ENCODE measurements at regions not wholly inside any gene's neighbourhood (a gene's known extent, or its start where the extent isn't known, plus 50 kb on each side); places are given as distances from the start of the nearest gene placed in this dataset.

- Mint-ChIP-seq H3K4me3 (ENCODE audit: low read depth) (no peak overlapping the region), H3K4me1 (ENCODE audit: low read depth) (no peaks in the 10 kb centered on the region), H3K27me3 (no peaks in the 10 kb centered on the region), H3K27ac (no peak overlapping the region), H3K36me3 (ENCODE audit: insufficient read depth) (no peaks in the 10 kb centered on the region), H3K9me3 (ENCODE audit: low read depth) (peaks cover 5% of the 10 kb centered on the region)
- TF ChIP-seq CTCF (IDR thresholded peaks at IDR 0.05; ENCODE audit: unreplicated experiment): no peak
- no peak for DNase-seq (ENCODE audit: low spot score, unreplicated experiment)
Measured at GRCh38 chr14:87115234-87115633, 877.7 kb downstream of the GALC start.

GRCh38 chr14:87113286-87113685 is 879.7 kb downstream of the GALC start:
- TF ChIP-seq CTCF (IDR thresholded peaks at IDR 0.05; ENCODE audit: unreplicated experiment): no peak
- Mint-ChIP-seq H3K9me3 (ENCODE audit: low read depth) (peaks cover 5% of the 10 kb centered on the region), H3K4me3 (ENCODE audit: low read depth) (no peak overlapping the region), H3K36me3 (ENCODE audit: insufficient read depth) (no peaks in the 10 kb centered on the region), H3K4me1 (ENCODE audit: low read depth) (no peaks in the 10 kb centered on the region), H3K27me3 (no peaks in the 10 kb centered on the region), H3K27ac (no peak overlapping the region)
- DNase-seq (ENCODE audit: low spot score, unreplicated experiment): no peak

GRCh38 chr14:87111741-87112140 is 881.2 kb downstream of the GALC start:
- H3K36me3 Mint-ChIP-seq (ENCODE audit: insufficient read depth): no peaks in the 10 kb centered on the region
- DNase-seq (ENCODE audit: low spot score, unreplicated experiment): no peak
- no peak for TF ChIP-seq CTCF (IDR thresholded peaks at IDR 0.05; ENCODE audit: unreplicated experiment)
- H3K9me3 Mint-ChIP-seq (ENCODE audit: low read depth): no peaks in the 10 kb centered on the region
- no peak overlapping the region for H3K27ac Mint-ChIP-seq
- no peaks in the 10 kb centered on the region for H3K27me3 Mint-ChIP-seq
- H3K4me1 Mint-ChIP-seq (ENCODE audit: low read depth): no peaks in the 10 kb centered on the region
- H3K4me3 Mint-ChIP-seq (ENCODE audit: low read depth): no peak overlapping the region

GRCh38 chr14:87111126-87111525 is 881.9 kb downstream of the GALC start:
- Mint-ChIP-seq H3K9me3 (ENCODE audit: low read depth) (no peaks in the 10 kb centered on the region), H3K4me1 (ENCODE audit: low read depth) (no peaks in the 10 kb centered on the region), H3K4me3 (ENCODE audit: low read depth) (no peak overlapping the region), H3K36me3 (ENCODE audit: insufficient read depth) (no peaks in the 10 kb centered on the region), H3K27me3 (no peaks in the 10 kb centered on the region), H3K27ac (no peak overlapping the region)
- no peak for DNase-seq (ENCODE audit: low spot score, unreplicated experiment)
- TF ChIP-seq CTCF (IDR thresholded peaks at IDR 0.05; ENCODE audit: unreplicated experiment): no peak

- no peak overlapping the region for H3K4me3 Mint-ChIP-seq (ENCODE audit: low read depth)
- no peaks in the 10 kb centered on the region for H3K9me3 Mint-ChIP-seq (ENCODE audit: low read depth)
Measured at GRCh38 chr14:87109271-87109670, 883.7 kb downstream of the GALC start.

More at GRCh38 chr14:87109271-87109670, 883.7 kb downstream of the GALC start:
- Mint-ChIP-seq H3K4me1 (ENCODE audit: low read depth) (no peaks in the 10 kb centered on the region), H3K27ac (no peak overlapping the region), H3K36me3 (ENCODE audit: insufficient read depth) (no peaks in the 10 kb centered on the region), H3K27me3 (no peaks in the 10 kb centered on the region)
- no peak for DNase-seq (ENCODE audit: low spot score, unreplicated experiment)
- no peak for TF ChIP-seq CTCF (IDR thresholded peaks at IDR 0.05; ENCODE audit: unreplicated experiment)
